ENCODE measurements at regions not wholly inside any gene's neighbourhood (a gene's known extent, or its start where the extent isn't known, plus 50 kb on each side); places are given as distances from the start of the nearest gene placed in this dataset.
"Not testable (repeated sequence)": the region's sequence is repeated elsewhere in the genome, so short reads cannot be mapped to it uniquely, and the experiment has no call there.

- not testable (repeated sequence) for DNase-seq
Measured at GRCh38 chr2:132220589-132220988, 58.8 kb upstream of the ANKRD30BL start.

GRCh38 chr2:132221886-132222285 lies 60.1 kb upstream of the ANKRD30BL start:
- not testable (repeated sequence) for DNase-seq

GRCh38 chr2:132252191-132252893 lies 90.6 kb upstream of the ANKRD30BL start:
- no peak for DNase-seq

DNA sequence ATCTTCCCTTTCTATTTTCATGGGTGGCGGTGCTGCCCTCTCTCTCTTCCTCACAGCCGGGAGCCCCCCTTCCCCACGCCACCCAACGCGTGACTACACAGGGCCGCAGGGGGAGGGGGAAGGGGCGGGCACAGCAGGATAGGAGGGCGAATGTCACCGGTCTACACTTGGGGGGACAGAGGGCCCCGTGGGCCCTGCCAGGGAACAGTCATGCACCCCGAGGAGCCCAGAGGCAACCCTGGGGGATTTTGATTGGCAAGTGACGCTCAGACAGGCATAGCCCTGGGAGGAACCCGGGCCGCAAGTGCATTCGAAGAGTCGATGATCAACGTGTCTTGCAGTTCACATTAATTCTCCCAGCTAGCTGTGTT lies 91.1 kb upstream of the ANKRD30BL start:
- no peak for DNase-seq

GRCh38 chr2:132253496-132254305 lies 91.9 kb upstream of the ANKRD30BL start:
- DNase-seq: no peak

DNA sequence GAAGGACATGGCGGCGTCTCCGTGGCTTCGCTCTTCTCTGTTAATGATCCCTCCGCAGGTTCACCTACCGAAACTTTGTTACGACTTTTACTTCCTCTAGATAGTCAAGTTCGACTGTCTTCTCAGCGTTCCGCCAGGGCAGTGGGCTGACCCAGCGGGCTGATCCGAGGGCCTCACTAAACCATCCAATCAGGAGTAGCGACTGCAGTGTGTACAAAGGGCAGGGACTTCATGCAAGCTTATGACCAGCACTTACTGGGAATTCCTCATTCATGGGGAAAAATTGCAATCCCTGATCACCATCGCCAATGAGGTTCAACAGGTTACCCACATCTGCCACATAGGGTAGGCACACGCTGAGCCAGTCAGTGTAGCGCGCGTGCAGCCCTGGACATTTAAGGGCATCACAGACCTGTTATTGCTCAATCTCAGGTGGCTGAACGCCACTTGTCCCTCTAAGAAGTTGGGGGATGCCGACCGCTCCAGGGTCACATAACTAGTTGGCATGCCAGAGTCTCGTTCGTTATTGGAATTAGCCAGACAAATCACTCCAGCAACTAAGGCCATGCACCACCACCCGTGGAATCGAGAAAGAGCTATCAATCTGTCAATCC lies 92.7 kb upstream of the ANKRD30BL start:
- DNase-seq: not testable (repeated sequence)

GRCh38 chr2:132255714-132256113 lies 94.0 kb upstream of the ANKRD30BL start:
- no peak for DNase-seq

DNA sequence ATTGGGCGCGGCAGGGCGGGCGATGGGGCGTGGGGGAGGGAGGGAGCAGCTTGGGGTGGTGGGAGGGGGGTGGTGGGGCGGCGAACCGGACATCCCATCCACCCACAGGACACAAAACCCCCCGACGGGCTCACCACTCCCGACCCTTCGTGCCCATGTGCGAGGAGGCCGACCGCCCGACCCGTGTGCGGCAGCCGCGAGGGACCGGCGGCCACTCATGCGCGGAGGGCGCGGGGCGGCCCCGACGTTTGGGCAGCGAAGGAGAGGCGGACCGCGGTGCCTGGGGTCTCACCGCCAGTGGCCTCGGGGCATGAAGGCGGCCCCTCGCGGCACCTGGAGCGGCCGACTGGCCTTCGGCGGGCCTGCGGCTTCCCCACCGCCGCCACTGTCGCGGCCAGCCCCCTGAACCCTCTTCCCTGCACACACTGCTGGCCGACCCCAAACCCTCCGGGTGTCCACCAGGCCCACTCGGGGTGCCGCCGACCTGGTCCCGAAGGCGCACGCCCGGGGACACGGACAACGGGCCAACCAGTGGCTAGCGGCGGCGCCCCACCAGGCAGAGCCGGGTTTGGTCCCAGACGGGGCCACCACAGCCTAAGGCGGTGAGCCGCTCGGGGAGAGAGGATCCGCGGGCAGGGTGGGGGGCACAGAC lies 94.6 kb upstream of the ANKRD30BL start:
- DNase-seq: no peak

- DNase-seq: not testable (repeated sequence)
Measured at GRCh38 chr2:132256903-132257300, 95.2 kb upstream of the ANKRD30BL start.

DNA sequence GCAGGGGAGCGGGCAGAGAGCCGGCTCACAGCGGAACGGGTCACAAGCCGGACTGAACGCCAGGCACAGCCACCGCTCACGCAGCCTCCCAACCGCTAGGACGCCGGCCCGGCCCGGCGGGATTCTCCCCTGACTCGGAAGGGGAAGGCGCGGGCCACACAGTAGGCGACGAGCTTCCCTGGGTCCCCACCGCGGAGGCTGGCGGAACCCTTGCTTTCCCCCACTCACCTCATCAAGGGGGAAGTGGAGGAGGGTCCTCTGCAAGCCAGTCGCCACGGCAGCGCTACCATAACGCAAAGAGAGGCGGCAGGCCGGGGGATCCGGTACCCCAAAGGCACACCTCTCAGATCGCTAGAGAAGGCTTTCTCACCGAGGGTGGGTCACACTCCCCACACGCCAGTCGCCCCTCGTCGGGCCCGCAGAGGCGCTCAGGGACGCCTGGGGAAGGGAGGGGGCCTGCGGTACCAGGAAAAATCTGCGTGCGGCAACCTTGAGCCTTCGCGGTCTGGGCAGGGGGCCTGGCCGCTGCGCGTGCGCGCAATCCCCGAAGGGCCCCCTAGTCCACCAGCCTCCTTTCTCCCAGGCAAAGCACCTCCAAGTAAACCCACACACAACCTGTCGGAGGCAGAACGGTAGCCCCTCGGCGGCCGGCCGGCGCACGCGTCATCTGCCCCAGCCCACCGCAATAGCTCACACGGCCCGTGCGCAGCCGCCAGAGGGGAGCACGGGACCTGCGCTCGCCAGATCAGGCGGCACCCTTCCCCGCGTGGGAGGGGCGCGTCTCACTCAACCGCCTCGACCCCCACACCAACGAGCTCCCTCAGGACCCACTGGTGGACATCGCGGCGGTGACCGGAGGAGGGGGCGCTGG lies 95.8 kb upstream of the ANKRD30BL start:
- DNase-seq: not testable (repeated sequence)

- DNase-seq: not testable (repeated sequence)
Measured at GRCh38 chr2:132259276-132259675, 97.5 kb upstream of the ANKRD30BL start.

- DNase-seq: not testable (repeated sequence)
Measured at GRCh38 chr2:132265595-132265994, 103.8 kb upstream of the ANKRD30BL start.

- no peak for DNase-seq
Measured at GRCh38 chr2:132267105-132267497, 105.3 kb upstream of the ANKRD30BL start.

GRCh38 chr2:132267498-132268283 lies 105.9 kb upstream of the ANKRD30BL start:
- not testable (repeated sequence) for DNase-seq

GRCh38 chr2:132268284-132268976 lies 106.7 kb upstream of the ANKRD30BL start:
- DNase-seq: not testable (repeated sequence)

DNA sequence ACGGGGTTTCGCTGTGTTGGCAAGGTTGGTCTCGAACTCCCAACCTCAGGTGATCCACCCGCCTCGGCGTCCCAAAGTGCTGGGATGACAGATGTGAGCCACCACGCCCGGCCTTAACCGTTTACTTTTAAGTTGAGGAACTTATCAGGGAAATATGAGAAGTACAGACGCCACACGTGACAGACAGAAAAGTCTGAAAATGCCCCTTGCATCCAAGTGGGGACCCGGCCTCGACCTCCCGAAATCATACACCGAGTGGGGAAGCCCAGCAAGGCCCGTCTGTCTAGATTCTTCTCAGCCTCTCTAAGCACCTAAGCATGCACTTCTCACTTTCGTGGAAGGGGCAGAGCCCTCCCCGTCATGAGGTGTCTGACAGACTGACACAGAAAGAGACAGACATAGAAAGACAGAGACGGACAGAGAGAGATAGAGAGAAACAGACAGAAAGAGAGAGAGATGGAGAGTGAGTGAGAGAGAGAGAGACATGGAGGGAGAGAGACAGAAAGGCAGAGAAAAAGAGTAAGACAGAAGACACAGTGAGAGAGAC lies 107.3 kb upstream of the ANKRD30BL start:
- no peak for DNase-seq

DNA sequence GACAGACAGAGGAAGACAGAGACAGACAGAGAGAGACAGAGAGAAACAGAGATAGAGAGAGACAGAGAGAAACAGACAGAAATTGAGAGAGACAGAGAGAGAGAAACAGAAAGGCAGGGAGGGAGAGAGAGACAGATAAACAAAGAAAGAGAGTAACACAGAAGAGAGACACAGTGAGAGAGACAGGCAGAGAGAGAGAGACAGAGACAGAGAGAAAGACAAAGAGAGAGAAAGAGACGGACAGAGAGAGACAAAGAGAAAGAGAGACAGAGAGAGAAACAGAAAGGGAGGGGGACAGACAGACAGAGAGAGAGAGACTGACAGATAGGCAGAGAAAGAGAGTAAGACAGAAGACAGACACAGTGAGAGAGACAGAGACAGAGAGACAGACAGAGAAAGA lies 108.5 kb upstream of the ANKRD30BL start:
- no peak for DNase-seq

GRCh38 chr2:132270981-132271546 lies 109.3 kb upstream of the ANKRD30BL start:
- DNase-seq: no peak

DNA sequence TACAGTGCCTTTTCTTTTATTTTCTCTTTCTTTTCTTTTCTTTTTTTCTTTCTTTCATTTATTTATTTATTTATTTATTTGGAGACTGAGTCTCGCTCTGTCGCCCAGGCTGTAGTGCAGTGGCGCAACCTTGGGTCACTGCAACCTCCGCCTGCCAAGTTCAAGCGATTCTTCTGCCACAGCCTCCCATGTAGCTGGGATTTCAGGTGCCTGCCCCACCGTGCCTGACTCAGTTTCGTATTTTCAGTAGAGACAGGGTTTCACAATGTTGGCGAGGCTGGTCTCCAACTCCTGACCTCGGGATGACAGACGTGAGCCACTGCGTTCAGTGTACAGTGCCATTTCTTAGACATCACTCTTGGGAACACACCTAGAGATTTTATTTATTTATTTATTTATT lies 110.0 kb upstream of the ANKRD30BL start:
- DNase-seq: not testable (repeated sequence)

GRCh38 chr2:132272713-132273112 lies 111.0 kb upstream of the ANKRD30BL start:
- DNase-seq: no peak
